ENCODE measurements at regions not wholly inside any gene's neighbourhood (a gene's known extent, or its start where the extent isn't known, plus 50 kb on each side); places are given as distances from the start of the nearest gene placed in this dataset.

DNA sequence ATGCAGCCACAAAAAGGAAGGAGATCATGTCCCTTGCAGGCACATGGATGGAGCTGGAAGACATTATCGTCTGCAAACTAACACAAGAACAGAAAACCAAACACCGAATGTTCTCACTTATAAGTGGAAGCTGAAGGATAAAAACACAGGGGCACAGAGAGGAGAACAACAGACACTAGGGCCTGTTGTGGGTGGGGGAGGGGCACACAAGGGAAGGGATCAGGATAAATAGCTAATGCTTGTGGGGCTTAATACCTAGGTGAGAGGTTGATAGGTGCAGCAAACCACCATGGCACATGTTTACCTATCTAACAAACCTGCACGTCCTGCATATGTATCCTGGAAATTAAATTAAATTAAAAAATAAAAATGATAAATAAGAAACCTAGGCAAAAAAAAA, 969.9 kb downstream of the TTLL7 start:
- TF ChIP-seq, protein P1, sequence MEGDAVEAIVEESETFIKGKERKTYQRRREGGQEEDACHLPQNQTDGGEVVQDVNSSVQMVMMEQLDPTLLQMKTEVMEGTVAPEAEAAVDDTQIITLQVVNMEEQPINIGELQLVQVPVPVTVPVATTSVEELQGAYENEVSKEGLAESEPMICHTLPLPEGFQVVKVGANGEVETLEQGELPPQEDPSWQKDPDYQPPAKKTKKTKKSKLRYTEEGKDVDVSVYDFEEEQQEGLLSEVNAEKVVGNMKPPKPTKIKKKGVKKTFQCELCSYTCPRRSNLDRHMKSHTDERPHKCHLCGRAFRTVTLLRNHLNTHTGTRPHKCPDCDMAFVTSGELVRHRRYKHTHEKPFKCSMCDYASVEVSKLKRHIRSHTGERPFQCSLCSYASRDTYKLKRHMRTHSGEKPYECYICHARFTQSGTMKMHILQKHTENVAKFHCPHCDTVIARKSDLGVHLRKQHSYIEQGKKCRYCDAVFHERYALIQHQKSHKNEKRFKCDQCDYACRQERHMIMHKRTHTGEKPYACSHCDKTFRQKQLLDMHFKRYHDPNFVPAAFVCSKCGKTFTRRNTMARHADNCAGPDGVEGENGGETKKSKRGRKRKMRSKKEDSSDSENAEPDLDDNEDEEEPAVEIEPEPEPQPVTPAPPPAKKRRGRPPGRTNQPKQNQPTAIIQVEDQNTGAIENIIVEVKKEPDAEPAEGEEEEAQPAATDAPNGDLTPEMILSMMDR (IDR thresholded peaks at IDR 0.05) = no peak
- no peak for TF ChIP-seq POLR2AphosphoS5 (IDR thresholded peaks at IDR 0.05)
- no peak for TF ChIP-seq POLR2A (IDR thresholded peaks at IDR 0.05)
